Smooth muscle cell (in vitro differentiated cells): ENCODE measurements at regions not wholly inside any gene's neighbourhood (a gene's known extent, or its start where the extent isn't known, plus 50 kb on each side); places are given as distances from the start of the nearest gene placed in this dataset.
A peak's percentile ranks its signal among the peaks of the same experiment; 100 is the strongest.

Experiments
- DNase-seq: peaks from one replicate; lab custom pipeline; 2025; ENCODE audit not compliant: unreplicated experiment; lab: John Stamatoyannopoulos, UW
- H2AFZ ChIP-seq: fragments of 200-600 bp; sonication (generic); 2 replicates; pipeline ENCODE4 v1.6.0; 2016; ENCODE audit warnings: antibody characterized with exemption, low read depth, mild to moderate bottlenecking
- H3F3A ChIP-seq: fragments of 200-600 bp; sonication (generic); 2 replicates; pipeline ENCODE4 v1.6.0; 2017; ENCODE audit warnings: antibody characterized with exemption, low read depth
- H3K27ac ChIP-seq: fragments of 200-600 bp; sonication (generic); 2 replicates; pipeline ENCODE4 v1.5.1; 2016; ENCODE audit warnings: low read depth, mild to moderate bottlenecking
- H3K27me3 ChIP-seq: fragments of 200-600 bp; sonication (generic); 2 replicates; pipeline ENCODE4 v1.6.1; 2016; ENCODE audit warnings: low read depth, mild to moderate bottlenecking
- H3K36me3 ChIP-seq: fragments of 200-600 bp; sonication (generic); 2 replicates; pipeline ENCODE4 v1.5.1; 2016; ENCODE audit warnings: low read depth
- H3K4me1 ChIP-seq: fragments of 200-600 bp; sonication (generic); 2 replicates; pipeline ENCODE4 v1.5.1; 2016; ENCODE audit warnings: low read depth
- H3K4me2 ChIP-seq: fragments of 200-600 bp; sonication (generic); 2 replicates; pipeline ENCODE4 v1.6.0; 2016; ENCODE audit warnings: mild to moderate bottlenecking
- H3K4me3 ChIP-seq: fragments of 200-600 bp; sonication (generic); 2 replicates; pipeline ENCODE4 v1.5.1; 2016; ENCODE audit warnings: mild to moderate bottlenecking
- H3K79me2 ChIP-seq: fragments of 200-600 bp; sonication (generic); 2 replicates; pipeline ENCODE4 v1.6.0; 2016; ENCODE audit warnings: low read depth, mild to moderate bottlenecking
- H3K9ac ChIP-seq: fragments of 200-600 bp; sonication (generic); 2 replicates; pipeline ENCODE4 v1.6.0; 2016; ENCODE audit warnings: low read depth
- H3K9me3 ChIP-seq: fragments of 200-600 bp; sonication (generic); replicated peaks from 2 replicates; pipeline ENCODE4 v1.5.1; 2016; ENCODE audit warnings: low read depth
- H4K20me1 ChIP-seq: fragments of 200-600 bp; sonication (generic); 2 replicates; pipeline ENCODE4 v1.6.0; 2016; ENCODE audit warnings: low read depth
- CTCF ChIP-seq: fragments of 200-600 bp; sonication (generic); IDR thresholded peaks from 2 replicates; pipeline ENCODE4 v1.5.1; 2017; ENCODE audit warnings: borderline replicate concordance, mild to moderate bottlenecking, antibody characterized with exemption; ENCODE audit not compliant: insufficient read depth, poor library complexity, severe bottlenecking
- WGBS: methylation state at CpG from one replicate; pipeline ENCODE4 v1.1.7; 2016; ENCODE audit warnings: low lambda C conversion rate; 5-methylcytosine and 5-hydroxymethylcytosine counted together

- no peak overlapping the region for H3K4me3 ChIP-seq
- H3K79me2 ChIP-seq, result no peaks in the 10 kb centered on the region
- H3F3A ChIP-seq, result no peaks in the 10 kb centered on the region
- H3K27me3 ChIP-seq, result no peaks in the 10 kb centered on the region
- no peak for TF ChIP-seq CTCF
- no peak overlapping the region for H3K9ac ChIP-seq
- 90% methylated on average over 2 of the region's 2 CpGs for WGBS
- no peak overlapping the region for H2AFZ ChIP-seq
- no peak for DNase-seq
- H3K27ac ChIP-seq, result no peak overlapping the region
- H3K4me2 ChIP-seq, result no peak overlapping the region
- no peaks in the 10 kb centered on the region for H4K20me1 ChIP-seq
- H3K36me3 ChIP-seq, result no peaks in the 10 kb centered on the region
- no peaks in the 10 kb centered on the region for H3K4me1 ChIP-seq
- no peaks in the 10 kb centered on the region for H3K9me3 ChIP-seq
Observed at GRCh38 chr12:84134797-84135366, 777.7 kb downstream of the SLC6A15 start.

- no peak overlapping the region for H3K4me2 ChIP-seq
- no peaks in the 10 kb centered on the region for H4K20me1 ChIP-seq
- H3K9me3 ChIP-seq, result no peaks in the 10 kb centered on the region
- H3K79me2 ChIP-seq, result no peaks in the 10 kb centered on the region
- H3F3A ChIP-seq, result no peaks in the 10 kb centered on the region
- WGBS, result 64% methylated on average over 2 of the region's 2 CpGs
- no peak for DNase-seq
- H3K36me3 ChIP-seq, result no peaks in the 10 kb centered on the region
- H3K27ac ChIP-seq, result peak overlapping the region; percentile 36
- no peak overlapping the region for H3K4me3 ChIP-seq
- H2AFZ ChIP-seq, result no peak overlapping the region
- TF ChIP-seq CTCF, result no peak
- H3K27me3 ChIP-seq, result no peaks in the 10 kb centered on the region
- no peak overlapping the region for H3K9ac ChIP-seq
- H3K4me1 ChIP-seq, result no peaks in the 10 kb centered on the region
Observed at GRCh38 chr12:84131076-84131475, 781.5 kb downstream of the SLC6A15 start.

- Histone ChIP-seq H3K9ac (no peak overlapping the region), H3K4me1 (no peaks in the 10 kb centered on the region), H3F3A (no peaks in the 10 kb centered on the region), H3K27ac (no peak overlapping the region), H3K79me2 (no peaks in the 10 kb centered on the region), H4K20me1 (no peaks in the 10 kb centered on the region), H3K4me2 (no peak overlapping the region), H2AFZ (no peak overlapping the region), H3K27me3 (no peaks in the 10 kb centered on the region), H3K36me3 (no peaks in the 10 kb centered on the region), H3K9me3 (no peaks in the 10 kb centered on the region), H3K4me3 (no peak overlapping the region)
- no peak for TF ChIP-seq CTCF
- DNase-seq, result no peak
- WGBS, result 90% methylated on average over 25 of the region's 25 CpGs
Observed at GRCh38 chr12:84128117-84128991, 784.2 kb downstream of the SLC6A15 start.
